ENCODE measurements at regions not wholly inside any gene's neighbourhood (a gene's known extent, or its start where the extent isn't known, plus 50 kb on each side); places are given as distances from the start of the nearest gene placed in this dataset.

GRCh38 chr16:63175313-63175712 lies 1139.1 kb upstream of the CDH8 start:
- TF ChIP-seq SIN3A (IDR thresholded peaks at IDR 0.05; ENCODE audit: borderline replicate concordance, insufficient read depth, low read depth, low read length) (no peak), REST (IDR thresholded peaks at IDR 0.05; ENCODE audit: insufficient read depth in 1 of 2, low read depth in 2 of 2, low read length in 1 of 2) (no peak)
- H3K9me3 ChIP-seq (ENCODE audit: control insufficient read depth, insufficient read depth, low read depth, low read length), result no peaks in the 10 kb centered on the region
- ATAC-seq (no peak), DNase-seq (ENCODE audit: low read depth, low spot score) (no peak)
- no peak overlapping the region for H3K4me3 ChIP-seq (ENCODE audit: low read depth in 2 of 2, low read length in 2 of 2)
- in situ Hi-C loops (cut with HindIII; ENCODE audit: low pct_unique_long_range_greater_than_20kb, low sequenced_read_pairs) (no loop called here), intact Hi-C loops (cut with micrococcal nuclease; ENCODE audit: unreplicated experiment) (no loop called here)
- ChIA-PET CTCF (no interaction called here), POLR2A (no interaction called here)
- no peaks in the 10 kb centered on the region for H3K36me3 ChIP-seq (ENCODE audit: control insufficient read depth, insufficient read depth, low read length)
- no peaks in the 10 kb centered on the region for H3K27me3 ChIP-seq (ENCODE audit: control insufficient read depth, insufficient read depth, low read length)
- BruUV-seq (replicated peaks), result no TSS peak
- H3K4me1 ChIP-seq (ENCODE audit: control insufficient read depth, insufficient read depth, low read length), result no peaks in the 10 kb centered on the region
- no peak overlapping the region for H3K27ac ChIP-seq (ENCODE audit: low read length)

- CTCF ChIA-PET, result no interaction called here
- no peak for DNase-seq (ENCODE audit: low read depth, low spot score)
- H3K27ac ChIP-seq (ENCODE audit: low read length), result no peak overlapping the region
- POLR2A ChIA-PET, result no interaction called here
- ATAC-seq, result no peak
- intact Hi-C loops (cut with micrococcal nuclease; ENCODE audit: unreplicated experiment), result no loop called here
- no peaks in the 10 kb centered on the region for H3K36me3 ChIP-seq (ENCODE audit: control insufficient read depth, insufficient read depth, low read length)
- no peaks in the 10 kb centered on the region for H3K27me3 ChIP-seq (ENCODE audit: control insufficient read depth, insufficient read depth, low read length)
- no peaks in the 10 kb centered on the region for H3K9me3 ChIP-seq (ENCODE audit: control insufficient read depth, insufficient read depth, low read depth, low read length)
- no TSS peak for BruUV-seq (replicated peaks)
- TF ChIP-seq POLR2AphosphoS5 (IDR thresholded peaks at IDR 0.05; ENCODE audit: low read depth, low read length) (no peak), SIN3A (IDR thresholded peaks at IDR 0.05; ENCODE audit: borderline replicate concordance, insufficient read depth, low read depth, low read length) (no peak), CTCF (IDR thresholded peaks at IDR 0.05) (no peak), TCF7L2 (IDR thresholded peaks at IDR 0.05; ENCODE audit: low read depth, low read length) (no peak), REST (IDR thresholded peaks at IDR 0.05; ENCODE audit: insufficient read depth in 1 of 2, low read depth in 2 of 2, low read length in 1 of 2) (no peak)
- H3K4me3 ChIP-seq (ENCODE audit: low read depth in 2 of 2, low read length in 2 of 2), result no peak overlapping the region
- no peaks in the 10 kb centered on the region for H3K4me1 ChIP-seq (ENCODE audit: control insufficient read depth, insufficient read depth, low read length)
- in situ Hi-C loops (cut with HindIII; ENCODE audit: low pct_unique_long_range_greater_than_20kb, low sequenced_read_pairs), result no loop called here
Observed at GRCh38 chr16:63174801-63175200, 1138.6 kb upstream of the CDH8 start.
